Heart right ventricle (tissue), 16 donors: ENCODE measurements at regions not wholly inside any gene's neighbourhood (a gene's known extent, or its start where the extent isn't known, plus 50 kb on each side); places are given as distances from the start of the nearest gene placed in this dataset.

ENCODE experiments used
- ATAC-seq, 8 donors: fragments of 200-7000 bp; cut with Tn5 transposase; one replicate each; pipeline ENCODE4 v1.9.1; 2020; ENCODE audit warnings: mild to moderate bottlenecking in 8 of 8, moderate library complexity in 8 of 8, moderate number of reproducible peaks in 1 of 8
- DNase-seq, 2 donors: peaks; one replicate each; pipeline ENCODE4 v3.0.0-alpha.2; 2020
- H3K27ac ChIP-seq, 10 donors: fragments of 200-600 bp; sonication (generic) in 2 of 10; one replicate each; pipeline versions ENCODE4 v1.5.0 to v1.8.0; 2020 to 2022; ENCODE audit warnings: mild to moderate bottlenecking in 3 of 10
- H3K27me3 ChIP-seq, 7 donors: fragments of 200-600 bp; one replicate each; pipeline ENCODE4 v1.8.0; 2021 to 2022; ENCODE audit warnings: mild to moderate bottlenecking in 2 of 7
- H3K36me3 ChIP-seq, 9 donors: fragments of 200-600 bp; sonication (generic) in 1 of 9; one replicate each; pipeline versions ENCODE4 v1.5.0 to v1.8.0; 2020 to 2022; ENCODE audit warnings: mild to moderate bottlenecking in 2 of 9
- H3K4me1 ChIP-seq, 9 donors: fragments of 200-600 bp; sonication (generic) in 1 of 9; one replicate each; pipeline versions ENCODE4 v1.5.0 to v1.8.0; 2020 to 2022; ENCODE audit warnings: mild to moderate bottlenecking in 4 of 9
- H3K4me3 ChIP-seq, 10 donors: fragments of 200-600 bp; sonication (generic) in 2 of 10; one replicate each; pipeline versions ENCODE4 v1.5.0 to v1.8.0; 2020 to 2022; ENCODE audit warnings: mild to moderate bottlenecking in 7 of 10, moderate library complexity in 2 of 10
- H3K9me3 ChIP-seq, 11 donors: fragments of 200-600 bp in 10 of 11; sonication (generic) in 2 of 11; one replicate each; pipeline versions ENCODE4 v1.5.0 to v1.8.0; 2013 to 2022; ENCODE audit warnings: mild to moderate bottlenecking in 2 of 11, control low read depth in 1 of 11, moderate library complexity in 1 of 11
- WGBS, 2 donors: extraction: QIAGEN DNeasy Blood & Tissue Kit; methylation state at CpG; one replicate each; pipeline ENCODE4 v1.1.7; 2013; ENCODE audit warnings: inconsistent platforms in 1 of 2; 5-methylcytosine and 5-hydroxymethylcytosine counted together
- intact Hi-C, 10 donors: fragments of 100-400 bp; cut with DNase I; formaldehyde crosslinking; loops; one replicate each; pipeline versions ENCODE4 v1.11.1 to v1.14.2; 2022
- TF ChIP-seq, protein P1 (sequence below), 9 donors: fragments of 200-600 bp; sonication (generic) in 2 of 9; IDR thresholded peaks; one replicate each; pipeline versions ENCODE4 v1.5.0 to v1.8.0; 2021 to 2022; ENCODE audit warnings: antibody characterized with exemption in 9 of 9, mild to moderate bottlenecking in 5 of 9, moderate library complexity in 1 of 9
- donor health status: Arrhythmogenic right ventricular cardiomyopathy.
- donor health status: ischemic (EF 13 %, LVEDD 7.1; RV severe dilation, severe dysfunction).
- donor health status: healthy with polysubstance abuse.
- donor health status: DM: no; HTN: yes; CAD: no.
- donor health status: DM: no; HTN: no; CAD: no.
- donor health status: ischemic (EF 25% LVEDD 6.9; RV normal size, moderate dysfunction).
- donor health status: ischemic (EF 25% LVEDD 5.7; RV mildly dilated, moderate dysfunction).
- donor health status: healthy.
- donor health status: DM: yes; HTN: yes; CAD: no.
- donor health status: Ischemic cardiomyopathy.
- donor health status: ischemic (EF 35%, LVEDD 5.7; RV mildly dilated, moderate dysfunction).
- donor health status: nonischemic (EF 11% LVEDD 7.7; RV severe dilation, severe dysfunction).
- donor health status: DM: yes; HTN: yes; CAD: no.
- donor health status: PGD.
- donor health status: ischemic (EF 29% LVEDD 5.4; RV normal size, mild dysfunction).
- donor health status: nonischemic (EF 23%, LVEDD 6.1; RV moderate dilation, normal function).

DNA sequence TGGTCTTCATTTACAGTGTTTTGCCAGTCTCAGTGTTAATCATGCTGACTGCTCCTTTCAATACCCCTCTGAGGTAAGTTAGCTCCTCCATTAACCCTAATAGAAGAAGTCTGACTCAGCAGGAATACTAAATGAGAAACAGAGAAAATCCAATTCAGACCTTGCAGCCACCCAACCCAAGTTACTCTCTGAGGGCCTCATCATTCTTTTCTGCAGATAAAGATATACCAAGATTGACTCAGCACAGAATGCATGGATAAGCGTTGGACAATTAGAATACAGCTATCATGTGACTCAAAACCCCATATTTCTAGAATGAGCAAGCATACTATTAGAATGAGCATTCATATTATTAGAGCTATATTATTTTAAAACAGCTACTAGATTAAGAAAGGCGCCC is 389.1 kb upstream of the SGO1 start:
- no peak overlapping the region for H3K27ac ChIP-seq
- 87 to 89% methylated on average over 2 of the region's 2 CpGs for WGBS, 2 donors
- no peak for ATAC-seq
- no peaks in the 10 kb centered on the region for H3K36me3 ChIP-seq
- intact Hi-C loops: no loop called here
- H3K4me1 ChIP-seq: peaks cover 0 to 18% (median 5%) of the 10 kb centered on the region in 9 donors
- peaks cover 0 to 8% (median 0%) of the 10 kb centered on the region in 11 donors for H3K9me3 ChIP-seq
- no peak for DNase-seq
- no peak overlapping the region for H3K4me3 ChIP-seq
- H3K27me3 ChIP-seq: no peaks in the 10 kb centered on the region
- TF ChIP-seq, protein P1, sequence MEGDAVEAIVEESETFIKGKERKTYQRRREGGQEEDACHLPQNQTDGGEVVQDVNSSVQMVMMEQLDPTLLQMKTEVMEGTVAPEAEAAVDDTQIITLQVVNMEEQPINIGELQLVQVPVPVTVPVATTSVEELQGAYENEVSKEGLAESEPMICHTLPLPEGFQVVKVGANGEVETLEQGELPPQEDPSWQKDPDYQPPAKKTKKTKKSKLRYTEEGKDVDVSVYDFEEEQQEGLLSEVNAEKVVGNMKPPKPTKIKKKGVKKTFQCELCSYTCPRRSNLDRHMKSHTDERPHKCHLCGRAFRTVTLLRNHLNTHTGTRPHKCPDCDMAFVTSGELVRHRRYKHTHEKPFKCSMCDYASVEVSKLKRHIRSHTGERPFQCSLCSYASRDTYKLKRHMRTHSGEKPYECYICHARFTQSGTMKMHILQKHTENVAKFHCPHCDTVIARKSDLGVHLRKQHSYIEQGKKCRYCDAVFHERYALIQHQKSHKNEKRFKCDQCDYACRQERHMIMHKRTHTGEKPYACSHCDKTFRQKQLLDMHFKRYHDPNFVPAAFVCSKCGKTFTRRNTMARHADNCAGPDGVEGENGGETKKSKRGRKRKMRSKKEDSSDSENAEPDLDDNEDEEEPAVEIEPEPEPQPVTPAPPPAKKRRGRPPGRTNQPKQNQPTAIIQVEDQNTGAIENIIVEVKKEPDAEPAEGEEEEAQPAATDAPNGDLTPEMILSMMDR (IDR thresholded peaks at IDR 0.05): no peak

DNA sequence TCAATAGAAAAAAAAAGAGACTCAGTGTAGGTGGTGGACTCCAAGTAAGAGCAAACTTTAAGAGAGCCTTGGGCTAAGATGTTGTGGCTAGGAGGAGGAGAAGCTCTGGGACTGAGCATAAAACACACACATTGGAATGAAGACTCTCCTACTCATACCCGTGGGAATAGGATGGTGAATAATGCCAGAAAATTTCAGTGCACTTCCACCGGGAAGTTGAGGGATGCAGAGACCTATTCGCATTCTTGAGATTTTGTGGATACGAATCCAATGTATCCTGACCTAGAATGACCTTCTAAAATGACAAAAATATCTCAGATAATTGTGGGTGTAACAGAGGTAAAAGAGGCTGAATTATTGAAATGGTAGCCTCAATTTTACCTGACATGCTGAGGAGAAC is 388.7 kb upstream of the SGO1 start:
- DNase-seq (peak in 1 of 2 donors; percentile 5), ATAC-seq (peak in 3 of 8 donors; percentile 16 to 39 (median 33))
- intact Hi-C loops: no loop called here
- TF ChIP-seq, protein P1 (IDR thresholded peaks at IDR 0.05): no peak
- no peaks in the 10 kb centered on the region for H3K36me3 ChIP-seq
- peaks cover 0 to 18% (median 5%) of the 10 kb centered on the region in 9 donors for H3K4me1 ChIP-seq
- H3K4me3 ChIP-seq: no peak overlapping the region
- no peak overlapping the region for H3K27ac ChIP-seq
- no peaks in the 10 kb centered on the region for H3K27me3 ChIP-seq
- 44 to 46% methylated on average over 4 of the region's 4 CpGs for WGBS, 2 donors
- peaks cover 0 to 8% (median 0%) of the 10 kb centered on the region in 11 donors for H3K9me3 ChIP-seq

DNA sequence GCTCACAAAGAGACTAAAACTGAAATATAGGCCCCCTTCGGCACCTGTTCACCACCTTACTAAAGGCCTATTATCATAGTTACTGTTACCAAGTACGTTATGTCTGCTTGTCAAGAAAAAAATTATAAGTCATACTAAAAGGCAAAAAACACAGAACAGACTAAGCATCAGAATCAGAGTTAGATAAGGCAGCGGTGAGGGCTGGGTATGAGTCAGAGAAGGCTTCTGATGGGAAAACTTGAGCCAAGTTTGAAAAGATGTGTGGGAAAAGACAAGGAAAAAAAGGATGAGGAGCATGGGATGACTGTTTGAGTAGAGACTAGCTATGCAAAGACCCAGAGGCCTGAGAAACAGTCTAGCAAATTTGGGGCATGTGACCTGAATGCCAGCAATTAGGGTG is 387.2 kb upstream of the SGO1 start:
- Histone ChIP-seq H3K27me3 (no peaks in the 10 kb centered on the region), H3K36me3 (no peaks in the 10 kb centered on the region), H3K27ac (no peak overlapping the region), H3K4me3 (no peak overlapping the region), H3K4me1 (peaks cover 0 to 18% (median 5%) of the 10 kb centered on the region in 9 donors), H3K9me3 (peaks cover 0 to 6% (median 0%) of the 10 kb centered on the region in 11 donors)
- no peak for ATAC-seq
- DNase-seq: no peak
- TF ChIP-seq, protein P1 (IDR thresholded peaks at IDR 0.05): no peak
- intact Hi-C loops: no loop called here
- WGBS, 2 donors: 86 to 89% methylated on average over 3 of the region's 3 CpGs

DNA sequence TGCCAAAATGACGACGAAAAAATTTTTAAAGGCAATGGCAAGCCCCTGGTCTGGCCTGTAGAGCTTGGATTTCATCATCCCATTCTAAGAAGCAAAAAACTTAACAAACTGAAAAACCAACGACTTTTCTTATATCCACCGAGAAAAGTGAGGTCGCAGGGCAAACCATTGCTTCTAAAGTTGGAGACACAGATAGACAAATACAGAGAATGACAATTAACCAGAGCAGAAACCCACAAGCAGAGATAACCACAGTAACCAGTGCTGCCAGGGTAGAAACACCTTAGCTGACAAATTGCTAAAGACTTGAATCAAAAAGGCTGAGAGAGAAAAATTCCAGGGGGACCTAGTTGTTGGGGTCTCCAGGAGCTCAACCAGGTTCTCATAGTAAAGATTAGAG is 386.5 kb upstream of the SGO1 start:
- no peak for ATAC-seq
- Histone ChIP-seq H3K27ac (no peak overlapping the region), H3K4me3 (no peak overlapping the region), H3K27me3 (no peaks in the 10 kb centered on the region), H3K9me3 (no peaks in the 10 kb centered on the region), H3K4me1 (peaks cover 0 to 18% (median 5%) of the 10 kb centered on the region in 9 donors), H3K36me3 (no peaks in the 10 kb centered on the region)
- intact Hi-C loops: no loop called here
- 93 to 95% methylated on average over 5 of the region's 5 CpGs for WGBS, 2 donors
- TF ChIP-seq, protein P1 (IDR thresholded peaks at IDR 0.05): no peak
- no peak for DNase-seq
